ENCODE measurements at regions not wholly inside any gene's neighbourhood (a gene's known extent, or its start where the extent isn't known, plus 50 kb on each side); places are given as distances from the start of the nearest gene placed in this dataset.
"Not testable (repeated sequence)": the region's sequence is repeated elsewhere in the genome, so short reads cannot be mapped to it uniquely, and the experiment has no call there.

DNA sequence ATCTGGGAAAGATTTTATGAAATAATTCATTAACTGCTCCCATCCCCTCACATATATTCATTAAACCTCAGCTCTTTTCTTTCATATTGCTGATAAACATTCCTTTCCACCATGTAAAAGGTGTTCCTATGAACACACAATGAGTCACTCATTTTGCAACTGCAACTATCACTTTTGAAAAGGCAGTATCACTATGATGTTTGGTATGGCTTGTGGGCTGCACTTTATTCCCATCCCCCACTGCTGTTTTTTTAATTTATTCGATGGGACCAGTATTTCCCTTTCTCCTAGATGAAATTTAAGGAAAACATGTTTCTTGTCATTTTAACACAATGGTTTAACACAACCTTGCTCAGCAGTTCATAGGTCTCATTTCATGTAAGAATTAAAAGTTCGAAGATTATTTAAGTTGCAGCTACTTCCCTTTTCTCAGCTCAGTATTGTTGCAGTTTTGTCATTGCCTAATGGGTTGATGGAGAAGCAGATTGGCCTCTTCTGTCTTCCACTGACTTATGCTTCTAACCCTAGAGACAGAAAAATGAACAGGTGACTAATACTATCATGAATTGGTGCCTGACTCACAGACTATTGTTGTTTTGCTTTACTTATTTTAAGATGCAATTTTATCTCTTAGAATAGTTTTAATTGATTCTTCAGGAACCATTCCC, 280.3 kb downstream of the ZPLD1 start:
- Mint-ChIP-seq H3K4me3 (no peak overlapping the region), H3K27me3 (peaks cover 3% of the 10 kb centered on the region), H3K36me3 (no peaks in the 10 kb centered on the region), H3K27ac (no peak overlapping the region), H3K4me1 (ENCODE audit: unreplicated experiment) (no peaks in the 10 kb centered on the region), H3K9me3 (no peaks in the 10 kb centered on the region)
- TF ChIP-seq, protein P1, sequence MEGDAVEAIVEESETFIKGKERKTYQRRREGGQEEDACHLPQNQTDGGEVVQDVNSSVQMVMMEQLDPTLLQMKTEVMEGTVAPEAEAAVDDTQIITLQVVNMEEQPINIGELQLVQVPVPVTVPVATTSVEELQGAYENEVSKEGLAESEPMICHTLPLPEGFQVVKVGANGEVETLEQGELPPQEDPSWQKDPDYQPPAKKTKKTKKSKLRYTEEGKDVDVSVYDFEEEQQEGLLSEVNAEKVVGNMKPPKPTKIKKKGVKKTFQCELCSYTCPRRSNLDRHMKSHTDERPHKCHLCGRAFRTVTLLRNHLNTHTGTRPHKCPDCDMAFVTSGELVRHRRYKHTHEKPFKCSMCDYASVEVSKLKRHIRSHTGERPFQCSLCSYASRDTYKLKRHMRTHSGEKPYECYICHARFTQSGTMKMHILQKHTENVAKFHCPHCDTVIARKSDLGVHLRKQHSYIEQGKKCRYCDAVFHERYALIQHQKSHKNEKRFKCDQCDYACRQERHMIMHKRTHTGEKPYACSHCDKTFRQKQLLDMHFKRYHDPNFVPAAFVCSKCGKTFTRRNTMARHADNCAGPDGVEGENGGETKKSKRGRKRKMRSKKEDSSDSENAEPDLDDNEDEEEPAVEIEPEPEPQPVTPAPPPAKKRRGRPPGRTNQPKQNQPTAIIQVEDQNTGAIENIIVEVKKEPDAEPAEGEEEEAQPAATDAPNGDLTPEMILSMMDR (conservative IDR thresholded peaks at IDR 0.05): no peak
- no peak for DNase-seq (ENCODE audit: extremely low spot score, unreplicated experiment)

DNA sequence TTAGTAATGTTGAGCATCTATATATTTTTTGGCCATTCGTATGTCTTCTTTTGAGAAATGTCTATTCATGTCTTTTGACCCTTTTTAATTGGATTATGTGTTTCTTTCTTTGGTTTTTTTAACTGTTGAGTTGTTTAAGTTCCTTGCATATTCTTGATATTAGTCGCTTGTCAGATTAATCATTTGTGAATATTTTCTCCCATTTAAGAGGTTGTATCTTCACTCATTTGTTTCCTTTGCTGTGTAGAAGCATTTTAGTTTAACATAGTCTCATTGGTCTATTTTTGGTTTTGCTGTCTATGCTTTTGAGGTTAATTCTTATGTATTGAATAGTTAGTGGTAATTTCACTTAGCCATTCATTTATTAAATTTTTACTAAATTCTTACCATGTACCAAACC, 283.8 kb downstream of the ZPLD1 start:
- DNase-seq (ENCODE audit: extremely low spot score, unreplicated experiment): no peak
- Mint-ChIP-seq H3K36me3 (no peaks in the 10 kb centered on the region), H3K27me3 (peaks cover 3% of the 10 kb centered on the region), H3K27ac (no peak overlapping the region), H3K4me3 (no peak overlapping the region), H3K4me1 (ENCODE audit: unreplicated experiment) (no peaks in the 10 kb centered on the region), H3K9me3 (no peaks in the 10 kb centered on the region)
- TF ChIP-seq, protein P1 (conservative IDR thresholded peaks at IDR 0.05): no peak

DNA sequence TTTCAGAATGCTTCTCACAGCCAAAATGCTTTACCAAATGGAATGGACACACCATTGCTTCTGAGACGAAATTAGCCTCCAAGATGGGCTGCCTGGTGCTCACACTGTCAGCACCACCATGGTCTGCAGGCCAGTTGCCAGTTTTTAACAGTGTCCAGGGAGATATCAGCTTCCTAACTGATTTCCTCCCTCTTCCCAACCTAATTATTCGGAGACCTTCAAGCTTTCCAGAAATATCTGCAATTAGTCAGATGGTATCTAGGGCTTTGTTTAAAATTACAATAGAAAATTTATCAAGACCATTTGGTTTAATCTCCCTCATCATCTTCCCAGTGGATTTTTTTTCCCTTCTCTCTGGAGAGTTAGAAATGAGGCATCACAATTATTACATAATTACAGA, 287.5 kb downstream of the ZPLD1 start:
- no peak overlapping the region for H3K4me3 Mint-ChIP-seq
- peaks cover 3% of the 10 kb centered on the region for H3K27me3 Mint-ChIP-seq
- DNase-seq (ENCODE audit: extremely low spot score, unreplicated experiment): no peak
- no peak overlapping the region for H3K27ac Mint-ChIP-seq
- no peaks in the 10 kb centered on the region for H3K9me3 Mint-ChIP-seq
- no peaks in the 10 kb centered on the region for H3K4me1 Mint-ChIP-seq (ENCODE audit: unreplicated experiment)
- no peaks in the 10 kb centered on the region for H3K36me3 Mint-ChIP-seq
- TF ChIP-seq, protein P1 (conservative IDR thresholded peaks at IDR 0.05): no peak

DNA sequence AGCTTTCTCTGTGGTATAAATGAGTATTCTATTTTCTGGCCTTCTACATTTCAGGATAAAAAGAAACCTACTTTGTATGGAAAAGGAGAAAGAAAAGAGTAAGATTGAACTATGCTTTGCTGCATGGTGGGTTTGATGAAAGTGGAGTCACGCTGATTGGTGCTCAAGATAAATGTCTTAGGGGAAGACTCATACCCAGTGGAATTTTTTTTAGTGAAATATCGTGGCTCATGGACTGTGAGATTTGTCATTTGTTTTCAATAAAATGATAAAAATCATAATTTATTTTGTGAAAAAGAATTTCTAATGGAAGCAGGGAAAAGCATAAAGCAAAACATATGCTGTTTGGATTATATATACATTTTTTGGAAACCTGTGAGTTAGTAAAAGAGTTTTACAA, 292.5 kb downstream of the ZPLD1 start:
- H3K4me1 Mint-ChIP-seq (ENCODE audit: unreplicated experiment): peaks cover 4% of the 10 kb centered on the region
- H3K36me3 Mint-ChIP-seq: no peaks in the 10 kb centered on the region
- TF ChIP-seq, protein P1 (conservative IDR thresholded peaks at IDR 0.05): no peak
- no peak overlapping the region for H3K4me3 Mint-ChIP-seq
- no peaks in the 10 kb centered on the region for H3K27me3 Mint-ChIP-seq
- H3K27ac Mint-ChIP-seq: no peak overlapping the region
- no peaks in the 10 kb centered on the region for H3K9me3 Mint-ChIP-seq
- DNase-seq (ENCODE audit: extremely low spot score, unreplicated experiment): no peak

DNA sequence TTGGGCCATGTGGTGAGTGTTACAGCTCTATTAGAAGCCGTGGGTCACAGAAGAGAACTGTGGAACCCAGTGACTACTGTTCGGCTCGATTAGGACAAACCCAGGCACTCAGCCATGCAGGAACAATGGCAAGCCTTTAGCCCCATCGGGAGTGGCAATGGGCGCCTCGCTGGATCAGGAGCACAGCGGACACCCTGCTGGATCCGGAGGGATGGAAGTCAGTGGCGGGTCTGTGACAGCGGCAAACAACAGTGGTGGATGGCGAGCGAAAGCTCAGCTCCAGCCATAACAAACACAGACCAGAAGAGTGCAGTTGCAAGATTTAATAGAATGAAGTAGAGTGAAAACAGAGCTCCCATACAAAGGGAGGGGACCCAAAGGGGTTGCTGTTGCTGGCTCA, 297.8 kb downstream of the ZPLD1 start:
- not testable (repeated sequence) for H3K36me3 Mint-ChIP-seq; H3K9me3 Mint-ChIP-seq; H3K27ac Mint-ChIP-seq; H3K4me1 Mint-ChIP-seq (ENCODE audit: unreplicated experiment); H3K27me3 Mint-ChIP-seq; H3K4me3 Mint-ChIP-seq; DNase-seq (ENCODE audit: extremely low spot score, unreplicated experiment)

DNA sequence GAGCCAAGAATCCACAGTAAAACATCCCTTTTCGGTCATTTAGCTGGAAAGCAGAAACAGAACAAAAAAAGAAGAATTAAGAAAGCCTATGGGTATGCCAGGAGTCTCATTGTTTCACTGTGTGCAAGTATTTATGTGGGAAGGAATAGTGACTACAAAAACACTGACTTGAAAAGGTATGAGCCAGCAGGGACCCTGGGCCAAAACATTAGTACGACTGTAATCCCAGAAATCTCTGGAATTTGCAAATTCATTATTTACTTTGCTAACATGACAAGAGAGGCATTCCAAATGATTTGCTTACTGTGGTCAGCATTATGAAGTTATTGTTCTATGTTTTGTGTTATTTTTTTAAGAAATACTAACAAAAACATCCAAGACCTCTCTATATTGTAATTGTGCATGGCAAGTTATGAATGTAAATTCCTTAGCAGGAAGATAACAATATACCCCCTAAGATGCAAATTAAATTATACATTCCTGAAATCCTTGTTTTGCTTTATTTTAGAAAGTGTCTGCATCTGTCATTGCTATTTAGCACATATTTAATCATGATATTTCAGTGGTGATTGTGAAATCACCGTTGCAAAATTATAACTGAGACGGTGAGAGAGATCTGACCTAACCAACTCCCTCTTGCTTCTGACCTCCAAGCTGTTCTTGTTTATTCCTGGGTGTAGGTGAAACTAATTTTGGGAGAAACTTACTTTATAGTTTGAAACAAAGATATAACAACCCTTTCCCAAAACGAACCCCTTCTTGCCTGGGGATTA, 299.2 kb downstream of the ZPLD1 start:
- peaks cover under 1% of the 10 kb centered on the region for H3K4me1 Mint-ChIP-seq (ENCODE audit: unreplicated experiment)
- TF ChIP-seq, protein P1 (conservative IDR thresholded peaks at IDR 0.05): no peak
- no peaks in the 10 kb centered on the region for H3K36me3 Mint-ChIP-seq
- H3K27me3 Mint-ChIP-seq: no peaks in the 10 kb centered on the region
- no peaks in the 10 kb centered on the region for H3K9me3 Mint-ChIP-seq
- DNase-seq (ENCODE audit: extremely low spot score, unreplicated experiment): no peak
- H3K4me3 Mint-ChIP-seq: no peak overlapping the region
- no peak overlapping the region for H3K27ac Mint-ChIP-seq

All from type B pancreatic cell (in vitro differentiated cells).